OCI-LY3 (cell line): ENCODE measurements at regions not wholly inside any gene's neighbourhood (a gene's known extent, or its start where the extent isn't known, plus 50 kb on each side); places are given as distances from the start of the nearest gene placed in this dataset.

Experiments
- H2AFZ ChIP-seq: fragments of 200-600, 300-600 bp; shearing (Covaris generic); 2 replicates; pipeline ENCODE4 v1.6.0; 2014; ENCODE audit warnings: antibody characterized with exemption, low read depth, low read length
- H3K27ac ChIP-seq: fragments of 200-600, 300-600 bp; sonication (generic); 2 replicates; pipeline ENCODE4 v1.5.1; 2014; ENCODE audit warnings: mild to moderate bottlenecking, low read length, moderate library complexity, mixed read lengths
- H3K27me3 ChIP-seq: fragments of 200-600, 300-600 bp; sonication (generic); 2 replicates; pipeline ENCODE4 v1.6.1; 2014; ENCODE audit warnings: low read depth, low read length, mixed read lengths
- H3K36me3 ChIP-seq: fragments of 200-600, 300-600 bp; sonication (generic); replicated peaks from 2 replicates; pipeline ENCODE3; 2014; ENCODE audit warnings: low read depth, low read length, mixed read lengths
- H3K4me1 ChIP-seq: fragments of 300-600, 200-600 bp; sonication (generic); 2 replicates; pipeline ENCODE4 v1.6.1; 2014; ENCODE audit warnings: low read length, mixed read lengths
- H3K4me2 ChIP-seq: fragments of 200-600, 300-600 bp; sonication (generic); 2 replicates; pipeline ENCODE4 v1.6.1; 2014; ENCODE audit warnings: low read length, mixed read lengths
- H3K4me3 ChIP-seq: fragments of 300-600, 200-600 bp; sonication (generic); 2 replicates; pipeline ENCODE4 v1.5.1; 2014; ENCODE audit warnings: antibody characterized with exemption, mild to moderate bottlenecking, low read length, moderate library complexity
- H3K79me2 ChIP-seq: fragments of 300-600, 200-600 bp; shearing (Covaris generic); 2 replicates; pipeline ENCODE4 v1.6.1; 2014; ENCODE audit warnings: mild to moderate bottlenecking, low read length, mixed read lengths
- H3K9ac ChIP-seq: fragments of 300-600, 200-600 bp; shearing (Covaris generic); 2 replicates; pipeline ENCODE4 v1.6.0; 2014; ENCODE audit warnings: mild to moderate bottlenecking, low read length, moderate library complexity
- H3K9me3 ChIP-seq: fragments of 200-600, 300-600 bp; shearing (Covaris generic); 2 replicates; pipeline ENCODE4 v1.6.1; 2014; ENCODE audit warnings: low read length, mixed read lengths; ENCODE audit not compliant: insufficient read depth
- H4K20me1 ChIP-seq: fragments of 200-600, 300-600 bp; sonication (generic); 2 replicates; pipeline ENCODE4 v1.6.1; 2016; ENCODE audit warnings: low read length, mixed read lengths; ENCODE audit not compliant: insufficient read depth
- CTCF ChIP-seq: fragments of 200-600, 300-600 bp; sonication (generic); IDR thresholded peaks from 2 replicates; pipeline ENCODE4 v1.5.1; 2014; ENCODE audit warnings: antibody characterized with exemption, low read length, low read depth
- EZH2phosphoT487 ChIP-seq: fragments of 200-600 bp; shearing (Covaris generic); IDR thresholded peaks from 2 replicates; pipeline ENCODE4 v1.6.1; 2018; ENCODE audit warnings: antibody characterized with exemption, mixed run types, low read depth

GRCh38 chr14:55803873-55804553, 224.0 kb downstream of the KTN1 start:
- H2AFZ ChIP-seq, result no peak overlapping the region
- H3K4me3 ChIP-seq, result no peak overlapping the region
- no peaks in the 10 kb centered on the region for H4K20me1 ChIP-seq
- H3K79me2 ChIP-seq, result no peaks in the 10 kb centered on the region
- no peaks in the 10 kb centered on the region for H3K36me3 ChIP-seq
- H3K27ac ChIP-seq, result no peak overlapping the region
- H3K27me3 ChIP-seq, result 0 out of 2 replicates have a peak, but pooled peaks cover 4% of the 10 kb centered on the region
- H3K9me3 ChIP-seq, result no peaks in the 10 kb centered on the region
- H3K4me1 ChIP-seq, result no peaks in the 10 kb centered on the region; the same call in 1 of the 2 replicates
- no peak for TF ChIP-seq CTCF
- no peak for TF ChIP-seq EZH2phosphoT487
- no peak overlapping the region for H3K9ac ChIP-seq
- H3K4me2 ChIP-seq, result no peak overlapping the region

GRCh38 chr14:55805250-55805649, 225.2 kb downstream of the KTN1 start:
- H3K9ac ChIP-seq, result no peak overlapping the region
- H3K27ac ChIP-seq, result no peak overlapping the region
- no peaks in the 10 kb centered on the region for H3K9me3 ChIP-seq
- no peak overlapping the region for H3K4me3 ChIP-seq
- H3K4me1 ChIP-seq, result no peaks in the 10 kb centered on the region; the same call in 1 of the 2 replicates
- H3K79me2 ChIP-seq, result no peaks in the 10 kb centered on the region
- H3K27me3 ChIP-seq, result 0 out of 2 replicates have a peak, but pooled peaks cover 4% of the 10 kb centered on the region
- no peak overlapping the region for H2AFZ ChIP-seq
- H4K20me1 ChIP-seq, result no peaks in the 10 kb centered on the region
- no peaks in the 10 kb centered on the region for H3K36me3 ChIP-seq
- H3K4me2 ChIP-seq, result no peak overlapping the region
- TF ChIP-seq EZH2phosphoT487 (no peak), CTCF (no peak)

GRCh38 chr14:55807053-55807880, 227.3 kb downstream of the KTN1 start:
- no peaks in the 10 kb centered on the region for H3K9me3 ChIP-seq
- H3K4me1 ChIP-seq, result no peaks in the 10 kb centered on the region
- H3K27ac ChIP-seq, result no peak overlapping the region
- no peak overlapping the region for H3K9ac ChIP-seq
- H3K4me2 ChIP-seq, result no peak overlapping the region
- H4K20me1 ChIP-seq, result no peaks in the 10 kb centered on the region
- H3K79me2 ChIP-seq, result no peaks in the 10 kb centered on the region
- TF ChIP-seq CTCF, result no peak
- no peak for TF ChIP-seq EZH2phosphoT487
- H3K36me3 ChIP-seq, result no peaks in the 10 kb centered on the region
- H3K4me3 ChIP-seq, result no peak overlapping the region
- 0 out of 2 replicates have a peak, but pooled peaks cover 4% of the 10 kb centered on the region for H3K27me3 ChIP-seq
- no peak overlapping the region for H2AFZ ChIP-seq

GRCh38 chr14:55807881-55808379, 227.9 kb downstream of the KTN1 start:
- H3K9me3 ChIP-seq, result no peaks in the 10 kb centered on the region
- H2AFZ ChIP-seq, result no peak overlapping the region
- TF ChIP-seq EZH2phosphoT487 (no peak), CTCF (no peak)
- no peaks in the 10 kb centered on the region for H3K4me1 ChIP-seq
- no peak overlapping the region for H3K4me2 ChIP-seq
- no peak overlapping the region for H3K4me3 ChIP-seq
- 0 out of 2 replicates have a peak, but pooled peaks cover 4% of the 10 kb centered on the region for H3K27me3 ChIP-seq
- no peak overlapping the region for H3K27ac ChIP-seq
- H3K36me3 ChIP-seq, result no peaks in the 10 kb centered on the region
- H4K20me1 ChIP-seq, result no peaks in the 10 kb centered on the region
- H3K9ac ChIP-seq, result no peak overlapping the region
- H3K79me2 ChIP-seq, result no peaks in the 10 kb centered on the region
